K562 (cell line): ENCODE measurements at regions not wholly inside any gene's neighbourhood (a gene's known extent, or its start where the extent isn't known, plus 50 kb on each side); places are given as distances from the start of the nearest gene placed in this dataset.

Experiments used
- ELK1 ChIP-seq: sonication (generic); formaldehyde crosslinking; IDR thresholded peaks from 2 replicates; pipeline ENCODE4 v1.8.1; 2022; ENCODE audit warnings: missing genetic modification reagents
- NR1H2 ChIP-seq: sonication (generic); formaldehyde crosslinking; IDR thresholded peaks from 2 replicates; pipeline ENCODE4 v1.4.0; 2020; ENCODE audit warnings: mild to moderate bottlenecking, missing genetic modification reagents
- PRMT5 ChIP-seq: sonication (generic); formaldehyde crosslinking; IDR thresholded peaks from 2 replicates; pipeline ENCODE4 v1.5.0; 2020; ENCODE audit warnings: missing genetic modification reagents
- PURB ChIP-seq: sonication (generic); formaldehyde crosslinking; IDR thresholded peaks from 2 replicates; pipeline ENCODE4 v1.9.0; 2021; ENCODE audit warnings: low read depth, mild to moderate bottlenecking, missing genetic modification reagents
- REST ChIP-seq, 2 experiments: fragments of 450-650 bp; formaldehyde crosslinking in 1 of 2; IDR thresholded peaks; 2 replicates each; pipeline versions ENCODE4 v1.4.0 to v1.6.1; 2014 to 2020; ENCODE audit warnings: mild to moderate bottlenecking in 2 of 2, borderline replicate concordance in 1 of 2, low read depth in 1 of 2
- SRSF9 ChIP-seq: fragments of 200-400 bp; formaldehyde crosslinking; IDR thresholded peaks from 2 replicates; pipeline ENCODE4 v1.6.1; 2017; ENCODE audit warnings: low read depth, low read length, borderline replicate concordance
- TCFL5 ChIP-seq: fragments of 250-450 bp; sonication (Bioruptor Pico); conservative IDR thresholded peaks from 2 replicates; pipeline ENCODE4 v1.6.1; 2021; ENCODE audit warnings: mild to moderate bottlenecking, moderate library complexity, matching md5 sums
- ZNF280B ChIP-seq: fragments of 250-450 bp; sonication (Bioruptor Pico); IDR thresholded peaks from 2 replicates; pipeline ENCODE4 v1.5.1; 2021; ENCODE audit warnings: mild to moderate bottlenecking

- TF ChIP-seq SRSF9 (no peak), REST (IDR thresholded peaks at IDR 0.05; ENCODE audit: borderline replicate concordance) (no peak), REST (CRISPR knock-in tag; IDR thresholded peaks at IDR 0.05; ENCODE audit: low read depth) (no peak), PURB (CRISPR knock-in tag) (no peak), ELK1 (CRISPR knock-in tag) (no peak), ZNF280B (CRISPR knock-in tag) (no peak), TCFL5 (no peak), NR1H2 (no peak), PRMT5 (no peak)
These were observed 2158.5 kb upstream of the RAG2 start (continued) for GRCh38 chr11:38756537-38756936.
